ENCODE measurements at regions not wholly inside any gene's neighbourhood (a gene's known extent, or its start where the extent isn't known, plus 50 kb on each side); places are given as distances from the start of the nearest gene placed in this dataset.

GRCh38 chr3:124298301-124298700 lies 306.4 kb upstream of the ROPN1 start:
- TF ChIP-seq CTCF (IDR thresholded peaks at IDR 0.05) (no peak), POLR2A (IDR thresholded peaks at IDR 0.05) (no peak), EP300 (IDR thresholded peaks at IDR 0.05) (no peak)
